ENCODE measurements at regions not wholly inside any gene's neighbourhood (a gene's known extent, or its start where the extent isn't known, plus 50 kb on each side); places are given as distances from the start of the nearest gene placed in this dataset.

DNA sequence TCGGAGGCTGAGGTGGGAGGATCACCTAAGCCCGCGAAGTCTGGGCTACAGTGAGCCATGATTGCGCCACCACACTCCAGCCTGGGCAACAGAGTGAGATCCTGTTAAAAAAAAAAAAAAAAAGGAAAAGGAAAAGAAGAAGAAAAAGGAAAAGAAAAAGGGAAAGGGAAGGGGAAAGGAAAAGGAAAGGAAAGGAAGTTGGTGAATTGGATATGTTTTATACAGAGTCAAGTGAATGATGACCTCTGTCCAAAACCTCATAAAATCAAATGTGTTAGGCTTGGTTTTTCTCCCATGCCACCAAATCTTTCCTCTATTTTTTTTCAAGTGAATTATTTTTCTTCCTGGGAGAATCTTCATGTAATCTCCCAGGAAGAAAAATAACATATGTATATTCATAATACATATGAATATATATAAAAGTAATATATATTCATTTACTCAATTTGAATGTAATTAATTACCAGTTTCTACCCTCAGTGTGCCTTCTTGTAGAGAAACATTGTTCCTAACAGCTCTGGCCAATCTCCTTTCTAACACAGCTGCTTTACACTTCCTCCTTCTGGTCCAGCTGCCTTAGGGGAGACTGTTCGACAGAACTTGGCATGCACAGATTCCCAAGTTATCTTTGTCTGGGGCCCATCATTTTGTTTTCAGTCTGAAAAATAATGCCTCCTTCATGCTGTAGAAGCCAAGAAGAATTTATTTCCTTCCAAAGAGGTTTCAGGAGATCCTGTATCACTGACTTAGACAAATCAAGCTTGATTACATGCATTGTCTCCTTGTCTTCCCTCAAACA, 111.9 kb downstream of the CCDC34 start:
- 90% methylated on average over 5 of the region's 5 CpGs for WGBS
- no peak overlapping the region for H3K9ac ChIP-seq (ENCODE audit: low read depth in 1 of 2, low read length in 2 of 2)
- TF ChIP-seq, protein P1, sequence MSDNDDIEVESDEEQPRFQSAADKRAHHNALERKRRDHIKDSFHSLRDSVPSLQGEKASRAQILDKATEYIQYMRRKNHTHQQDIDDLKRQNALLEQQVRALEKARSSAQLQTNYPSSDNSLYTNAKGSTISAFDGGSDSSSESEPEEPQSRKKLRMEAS (IDR thresholded peaks at IDR 0.05), result no peak
- TF ChIP-seq, protein P2, sequence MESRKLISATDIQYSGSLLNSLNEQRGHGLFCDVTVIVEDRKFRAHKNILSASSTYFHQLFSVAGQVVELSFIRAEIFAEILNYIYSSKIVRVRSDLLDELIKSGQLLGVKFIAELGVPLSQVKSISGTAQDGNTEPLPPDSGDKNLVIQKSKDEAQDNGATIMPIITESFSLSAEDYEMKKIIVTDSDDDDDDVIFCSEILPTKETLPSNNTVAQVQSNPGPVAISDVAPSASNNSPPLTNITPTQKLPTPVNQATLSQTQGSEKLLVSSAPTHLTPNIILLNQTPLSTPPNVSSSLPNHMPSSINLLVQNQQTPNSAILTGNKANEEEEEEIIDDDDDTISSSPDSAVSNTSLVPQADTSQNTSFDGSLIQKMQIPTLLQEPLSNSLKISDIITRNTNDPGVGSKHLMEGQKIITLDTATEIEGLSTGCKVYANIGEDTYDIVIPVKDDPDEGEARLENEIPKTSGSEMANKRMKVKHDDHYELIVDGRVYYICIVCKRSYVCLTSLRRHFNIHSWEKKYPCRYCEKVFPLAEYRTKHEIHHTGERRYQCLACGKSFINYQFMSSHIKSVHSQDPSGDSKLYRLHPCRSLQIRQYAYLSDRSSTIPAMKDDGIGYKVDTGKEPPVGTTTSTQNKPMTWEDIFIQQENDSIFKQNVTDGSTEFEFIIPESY (IDR thresholded peaks at IDR 0.05), result no peak
- TF ChIP-seq HNF4G (IDR thresholded peaks at IDR 0.05), result no peak
- H3K9me3 ChIP-seq (ENCODE audit: control insufficient read depth in 4 of 4, low read length in 3 of 4), result no peaks in the 10 kb centered on the region
- H3K27me3 ChIP-seq (ENCODE audit: control insufficient read depth in 4 of 4, insufficient read depth in 4 of 4, low read length in 3 of 4), result no peaks in the 10 kb centered on the region
- H3K4me3 ChIP-seq (ENCODE audit: low read depth in 1 of 3, low read length in 3 of 3), result no peak overlapping the region
- H3K27ac ChIP-seq (ENCODE audit: low read depth in 1 of 2, low read length in 2 of 2), result no peak overlapping the region
- DNase-seq (ENCODE audit: low spot score), result no peak
- H3K36me3 ChIP-seq (ENCODE audit: control insufficient read depth in 4 of 4, insufficient read depth in 3 of 4, low read depth in 1 of 4, low read length in 3 of 4), result no peaks in the 10 kb centered on the region
- no peaks in the 10 kb centered on the region for H3K4me1 ChIP-seq (ENCODE audit: control insufficient read depth in 4 of 4, insufficient read depth in 4 of 4, low read length in 3 of 4)

DNA sequence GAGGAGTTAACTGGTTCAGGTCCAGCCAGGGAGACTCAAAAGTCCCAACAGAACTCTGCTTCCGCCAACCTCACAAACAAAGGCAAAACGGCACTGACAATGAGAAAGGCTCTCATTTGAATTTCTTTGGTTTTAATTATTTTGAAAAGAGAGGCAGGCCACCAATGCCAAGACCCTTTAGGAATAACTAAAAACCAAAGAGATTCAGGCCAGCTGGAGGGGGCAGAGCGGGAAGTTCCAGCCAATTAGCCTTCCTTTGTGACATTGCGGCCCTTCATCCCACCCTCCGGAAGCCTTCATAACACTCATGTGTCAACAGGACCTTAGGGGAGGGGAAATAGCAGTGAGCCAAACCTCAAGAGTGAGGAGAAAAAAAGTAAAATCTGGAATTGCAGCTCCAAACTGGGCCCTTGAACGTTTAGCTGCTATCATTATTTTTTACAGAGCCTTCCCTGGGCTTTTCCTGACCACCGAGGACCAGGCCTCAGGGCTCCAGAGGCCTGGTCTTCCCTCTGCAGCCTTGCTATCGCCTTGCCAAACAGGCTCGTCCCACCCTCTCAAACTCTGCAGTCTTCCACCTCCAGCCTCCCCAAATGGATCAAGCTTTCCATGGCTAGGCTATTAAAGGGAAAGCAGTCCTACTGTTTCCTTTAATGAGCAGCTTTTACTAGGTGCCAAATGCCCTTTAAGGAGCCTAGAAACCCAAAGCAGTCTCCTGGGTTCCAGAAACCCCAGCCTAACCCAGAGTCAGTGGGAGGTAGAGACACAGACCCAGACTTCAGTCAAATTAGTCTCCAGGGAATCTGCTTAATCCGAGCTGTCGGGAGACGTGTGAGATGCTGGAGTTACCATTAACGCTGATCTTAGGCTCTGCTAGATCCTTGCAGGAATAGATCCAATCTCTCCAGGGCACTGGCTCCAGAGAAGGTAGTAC, 114.2 kb downstream of the CCDC34 start:
- TF ChIP-seq FOXA2 (IDR thresholded peaks at IDR 0.05) (no peak), RXRA (IDR thresholded peaks at IDR 0.05) (peak; percentile 9 to 43), FOXA1 (IDR thresholded peaks at IDR 0.05) (no peak), JUND (IDR thresholded peaks at IDR 0.05) (no peak), SP1 (IDR thresholded peaks at IDR 0.05) (no peak), HNF4A (conservative IDR thresholded peaks at IDR 0.05) (no peak)
- TF ChIP-seq, protein P3, sequence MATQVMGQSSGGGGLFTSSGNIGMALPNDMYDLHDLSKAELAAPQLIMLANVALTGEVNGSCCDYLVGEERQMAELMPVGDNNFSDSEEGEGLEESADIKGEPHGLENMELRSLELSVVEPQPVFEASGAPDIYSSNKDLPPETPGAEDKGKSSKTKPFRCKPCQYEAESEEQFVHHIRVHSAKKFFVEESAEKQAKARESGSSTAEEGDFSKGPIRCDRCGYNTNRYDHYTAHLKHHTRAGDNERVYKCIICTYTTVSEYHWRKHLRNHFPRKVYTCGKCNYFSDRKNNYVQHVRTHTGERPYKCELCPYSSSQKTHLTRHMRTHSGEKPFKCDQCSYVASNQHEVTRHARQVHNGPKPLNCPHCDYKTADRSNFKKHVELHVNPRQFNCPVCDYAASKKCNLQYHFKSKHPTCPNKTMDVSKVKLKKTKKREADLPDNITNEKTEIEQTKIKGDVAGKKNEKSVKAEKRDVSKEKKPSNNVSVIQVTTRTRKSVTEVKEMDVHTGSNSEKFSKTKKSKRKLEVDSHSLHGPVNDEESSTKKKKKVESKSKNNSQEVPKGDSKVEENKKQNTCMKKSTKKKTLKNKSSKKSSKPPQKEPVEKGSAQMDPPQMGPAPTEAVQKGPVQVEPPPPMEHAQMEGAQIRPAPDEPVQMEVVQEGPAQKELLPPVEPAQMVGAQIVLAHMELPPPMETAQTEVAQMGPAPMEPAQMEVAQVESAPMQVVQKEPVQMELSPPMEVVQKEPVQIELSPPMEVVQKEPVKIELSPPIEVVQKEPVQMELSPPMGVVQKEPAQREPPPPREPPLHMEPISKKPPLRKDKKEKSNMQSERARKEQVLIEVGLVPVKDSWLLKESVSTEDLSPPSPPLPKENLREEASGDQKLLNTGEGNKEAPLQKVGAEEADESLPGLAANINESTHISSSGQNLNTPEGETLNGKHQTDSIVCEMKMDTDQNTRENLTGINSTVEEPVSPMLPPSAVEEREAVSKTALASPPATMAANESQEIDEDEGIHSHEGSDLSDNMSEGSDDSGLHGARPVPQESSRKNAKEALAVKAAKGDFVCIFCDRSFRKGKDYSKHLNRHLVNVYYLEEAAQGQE (IDR thresholded peaks at IDR 0.05), result no peak
- TF ChIP-seq, protein P2 (IDR thresholded peaks at IDR 0.05), result no peak
- no peaks in the 10 kb centered on the region for H3K36me3 ChIP-seq (ENCODE audit: control insufficient read depth in 4 of 4, insufficient read depth in 3 of 4, low read depth in 1 of 4, low read length in 3 of 4)
- H3K9ac ChIP-seq (ENCODE audit: low read depth in 1 of 2, low read length in 2 of 2), result no peak overlapping the region
- DNase-seq (ENCODE audit: low spot score), result no peak
- no peaks in the 10 kb centered on the region for H3K9me3 ChIP-seq (ENCODE audit: control insufficient read depth in 4 of 4, low read length in 3 of 4)
- H3K4me3 ChIP-seq (ENCODE audit: low read depth in 1 of 3, low read length in 3 of 3), result no peak overlapping the region
- no peaks in the 10 kb centered on the region for H3K27me3 ChIP-seq (ENCODE audit: control insufficient read depth in 4 of 4, insufficient read depth in 4 of 4, low read length in 3 of 4)
- no peaks in the 10 kb centered on the region for H3K4me1 ChIP-seq (ENCODE audit: control insufficient read depth in 4 of 4, insufficient read depth in 4 of 4, low read length in 3 of 4)
- no peak overlapping the region for H3K27ac ChIP-seq (ENCODE audit: low read depth in 1 of 2, low read length in 2 of 2)
- 84% methylated on average over 13 of the region's 13 CpGs for WGBS
